ENCODE measurements at regions not wholly inside any gene's neighbourhood (a gene's known extent, or its start where the extent isn't known, plus 50 kb on each side); places are given as distances from the start of the nearest gene placed in this dataset.

- FAIRE-seq, result no peak
- Histone ChIP-seq H4K20me1 (ENCODE audit: insufficient read depth, low read length) (no peaks in the 10 kb centered on the region), H3K27ac (ENCODE audit: extremely low read length, insufficient read depth, low read length) (no peak overlapping the region), H3K9ac (ENCODE audit: insufficient read depth, low read depth, low read length) (no peak overlapping the region), H3K36me3 (replicated peaks in 1 of 2; ENCODE audit: control insufficient read depth in 1 of 2, insufficient read depth in 2 of 2, low read length in 2 of 2) (no peaks in the 10 kb centered on the region), H3K79me2 (ENCODE audit: insufficient read depth, low read length) (no peaks in the 10 kb centered on the region), H3K4me1 (ENCODE audit: insufficient read depth, low read length) (no peaks in the 10 kb centered on the region), H3K4me3 (replicated peaks in 1 of 3; ENCODE audit: insufficient read depth in 1 of 3, low read depth in 2 of 3, low read length in 3 of 3) (no peak overlapping the region), H3K9me3 (ENCODE audit: low read length) (no peaks in the 10 kb centered on the region), H3K4me2 (ENCODE audit: low read depth, low read length) (no peak overlapping the region), H2AFZ (ENCODE audit: low read length) (no peak overlapping the region), H3K27me3 (ENCODE audit: control insufficient read depth in 1 of 2, insufficient read depth in 2 of 2, low read length in 2 of 2) (no peaks in the 10 kb centered on the region; a peak in 1 of 5 replicates)
- intact Hi-C loops (cut with micrococcal nuclease; ENCODE audit: unreplicated experiment), result no loop called here
- TF ChIP-seq HNRNPUL1 (IDR thresholded peaks at IDR 0.05; ENCODE audit: low read depth, low read length) (no peak), MXD3 (CRISPR knock-in tag; IDR thresholded peaks at IDR 0.05) (no peak), ZXDC (CRISPR knock-in tag; IDR thresholded peaks at IDR 0.05) (no peak), NR0B2 (CRISPR knock-in tag; IDR thresholded peaks at IDR 0.05) (no peak), ZNF674 (CRISPR knock-in tag; IDR thresholded peaks at IDR 0.05; ENCODE audit: low read depth) (no peak), ESRRA (CRISPR knock-in tag; IDR thresholded peaks at IDR 0.05; ENCODE audit: low read depth) (no peak), ZNF274 (CRISPR knock-in tag; IDR thresholded peaks at IDR 0.05) (no peak), ZNF615 (CRISPR knock-in tag; IDR thresholded peaks at IDR 0.05; ENCODE audit: borderline replicate concordance) (no peak), SAP130 (CRISPR knock-in tag; IDR thresholded peaks at IDR 0.05; ENCODE audit: low read depth) (no peak), RORA (CRISPR knock-in tag; IDR thresholded peaks at IDR 0.05) (no peak), SOX13 (IDR thresholded peaks at IDR 0.05) (no peak), SOX13 (CRISPR knock-in tag; conservative IDR thresholded peaks at IDR 0.05 in 1 of 2, IDR thresholded peaks at IDR 0.05 in 1 of 2) (no peak), GPN1 (CRISPR knock-in tag; IDR thresholded peaks at IDR 0.05; ENCODE audit: borderline replicate concordance) (no peak), ZNF607 (CRISPR knock-in tag; IDR thresholded peaks at IDR 0.05; ENCODE audit: borderline replicate concordance) (no peak)
- in situ Hi-C loops (cut with HindIII; ENCODE audit: extremely low pct_ligation_motif_present, low pct_unique_long_range_greater_than_20kb), result loop anchor here (10.0 kb wide), 1 partner anchor 159 kb away; no protein-coding TSS in a partner anchor
- WGBS (ENCODE audit: low lambda C conversion rate), result 6% methylated on average over 2 of the region's 2 CpGs
- ChIA-PET POLR2A (no interaction called here), CTCF (ENCODE audit: low intra/inter-chr PET ratio, low total read pairs) (no interaction called here)
- ATAC-seq, result no peak
- no peak for DNase-seq (ENCODE audit: low spot score)
- BruUV-seq (replicated peaks), result no TSS peak
Observed at GRCh38 chr16:73873643-73874042, 423.0 kb upstream of the PSMD7 start.

Data from HepG2 (cell line).